ENCODE measurements at regions not wholly inside any gene's neighbourhood (a gene's known extent, or its start where the extent isn't known, plus 50 kb on each side); places are given as distances from the start of the nearest gene placed in this dataset.

GRCh38 chr2:150041722-150042425 is 445.6 kb downstream of the RND3 start:
- DNase-seq (ENCODE audit: low spot score) = no peak
- TF ChIP-seq CTCF (IDR thresholded peaks at IDR 0.05; ENCODE audit: borderline replicate concordance, control extremely low read depth, extremely low read depth, insufficient read depth, missing control alignments) = no peak
- in situ Hi-C loops (cut with MboI; ENCODE audit: low sequenced_read_pairs, unreplicated experiment) = no loop called here

GRCh38 chr2:150036622-150037021 is 449.0 kb upstream of the MMADHC start:
- in situ Hi-C loops (cut with MboI; ENCODE audit: low sequenced_read_pairs, unreplicated experiment) = no loop called here
- no peak for DNase-seq (ENCODE audit: low spot score)
- no peak for TF ChIP-seq CTCF (IDR thresholded peaks at IDR 0.05; ENCODE audit: borderline replicate concordance, control extremely low read depth, extremely low read depth, insufficient read depth, missing control alignments)

GRCh38 chr2:150034665-150035064 is 447.1 kb upstream of the MMADHC start:
- in situ Hi-C loops (cut with MboI; ENCODE audit: low sequenced_read_pairs, unreplicated experiment) = no loop called here
- no peak for DNase-seq (ENCODE audit: low spot score)
- no peak for TF ChIP-seq CTCF (IDR thresholded peaks at IDR 0.05; ENCODE audit: borderline replicate concordance, control extremely low read depth, extremely low read depth, insufficient read depth, missing control alignments)

- in situ Hi-C loops (cut with MboI; ENCODE audit: low sequenced_read_pairs, unreplicated experiment) = no loop called here
- no peak for TF ChIP-seq CTCF (IDR thresholded peaks at IDR 0.05; ENCODE audit: borderline replicate concordance, control extremely low read depth, extremely low read depth, insufficient read depth, missing control alignments)
- DNase-seq (ENCODE audit: low spot score) = no peak
These were observed 443.0 kb upstream of the MMADHC start for GRCh38 chr2:150030436-150031190.

- DNase-seq (ENCODE audit: low spot score) = no peak
- in situ Hi-C loops (cut with MboI; ENCODE audit: low sequenced_read_pairs, unreplicated experiment) = no loop called here
- no peak for TF ChIP-seq CTCF (IDR thresholded peaks at IDR 0.05; ENCODE audit: borderline replicate concordance, control extremely low read depth, extremely low read depth, insufficient read depth, missing control alignments)
These were observed 440.7 kb upstream of the MMADHC start for GRCh38 chr2:150028322-150028721.

GRCh38 chr2:150027164-150027563 is 439.6 kb upstream of the MMADHC start:
- no peak for TF ChIP-seq CTCF (IDR thresholded peaks at IDR 0.05; ENCODE audit: borderline replicate concordance, control extremely low read depth, extremely low read depth, insufficient read depth, missing control alignments)
- in situ Hi-C loops (cut with MboI; ENCODE audit: low sequenced_read_pairs, unreplicated experiment) = no loop called here
- no peak for DNase-seq (ENCODE audit: low spot score)
